ENCODE measurements at regions not wholly inside any gene's neighbourhood (a gene's known extent, or its start where the extent isn't known, plus 50 kb on each side); places are given as distances from the start of the nearest gene placed in this dataset.

DNA sequence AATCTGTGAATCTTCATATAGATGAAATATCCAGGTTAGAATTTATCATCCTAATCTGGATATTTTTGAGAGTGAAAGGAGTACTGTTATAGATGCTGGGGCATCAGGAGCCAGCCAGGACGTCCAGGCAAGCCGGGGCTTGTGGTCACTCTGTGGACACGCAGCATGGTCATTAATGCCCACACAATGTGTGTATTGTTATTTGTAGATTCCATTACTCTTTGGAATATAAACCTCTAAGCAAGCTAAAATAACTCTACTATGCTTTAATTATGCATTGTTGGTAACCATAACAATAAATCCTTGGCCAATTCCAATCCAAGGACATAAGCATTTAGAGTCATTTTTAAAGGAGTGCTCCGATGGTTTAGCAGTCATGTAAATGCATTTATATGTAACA lies 137.9 kb downstream of the TM9SF2 start:
- H3K4me3 ChIP-seq, result no peak overlapping the region
- TF ChIP-seq, protein P1, sequence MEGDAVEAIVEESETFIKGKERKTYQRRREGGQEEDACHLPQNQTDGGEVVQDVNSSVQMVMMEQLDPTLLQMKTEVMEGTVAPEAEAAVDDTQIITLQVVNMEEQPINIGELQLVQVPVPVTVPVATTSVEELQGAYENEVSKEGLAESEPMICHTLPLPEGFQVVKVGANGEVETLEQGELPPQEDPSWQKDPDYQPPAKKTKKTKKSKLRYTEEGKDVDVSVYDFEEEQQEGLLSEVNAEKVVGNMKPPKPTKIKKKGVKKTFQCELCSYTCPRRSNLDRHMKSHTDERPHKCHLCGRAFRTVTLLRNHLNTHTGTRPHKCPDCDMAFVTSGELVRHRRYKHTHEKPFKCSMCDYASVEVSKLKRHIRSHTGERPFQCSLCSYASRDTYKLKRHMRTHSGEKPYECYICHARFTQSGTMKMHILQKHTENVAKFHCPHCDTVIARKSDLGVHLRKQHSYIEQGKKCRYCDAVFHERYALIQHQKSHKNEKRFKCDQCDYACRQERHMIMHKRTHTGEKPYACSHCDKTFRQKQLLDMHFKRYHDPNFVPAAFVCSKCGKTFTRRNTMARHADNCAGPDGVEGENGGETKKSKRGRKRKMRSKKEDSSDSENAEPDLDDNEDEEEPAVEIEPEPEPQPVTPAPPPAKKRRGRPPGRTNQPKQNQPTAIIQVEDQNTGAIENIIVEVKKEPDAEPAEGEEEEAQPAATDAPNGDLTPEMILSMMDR (IDR thresholded peaks at IDR 0.05), result no peak
- H3K27ac ChIP-seq, result no peak overlapping the region
- H3K27me3 ChIP-seq, result no peaks in the 10 kb centered on the region
- H3K9me3 ChIP-seq, result no peaks in the 10 kb centered on the region
- peaks cover 0 to 3% of the 10 kb centered on the region in 2 donors for H3K4me1 ChIP-seq
- intact Hi-C loops (cut with DNase I), result no loop called here
- DNase-seq (ENCODE audit: low spot score in 2 of 2), result no peak
- H3K36me3 ChIP-seq, result no peaks in the 10 kb centered on the region

DNA sequence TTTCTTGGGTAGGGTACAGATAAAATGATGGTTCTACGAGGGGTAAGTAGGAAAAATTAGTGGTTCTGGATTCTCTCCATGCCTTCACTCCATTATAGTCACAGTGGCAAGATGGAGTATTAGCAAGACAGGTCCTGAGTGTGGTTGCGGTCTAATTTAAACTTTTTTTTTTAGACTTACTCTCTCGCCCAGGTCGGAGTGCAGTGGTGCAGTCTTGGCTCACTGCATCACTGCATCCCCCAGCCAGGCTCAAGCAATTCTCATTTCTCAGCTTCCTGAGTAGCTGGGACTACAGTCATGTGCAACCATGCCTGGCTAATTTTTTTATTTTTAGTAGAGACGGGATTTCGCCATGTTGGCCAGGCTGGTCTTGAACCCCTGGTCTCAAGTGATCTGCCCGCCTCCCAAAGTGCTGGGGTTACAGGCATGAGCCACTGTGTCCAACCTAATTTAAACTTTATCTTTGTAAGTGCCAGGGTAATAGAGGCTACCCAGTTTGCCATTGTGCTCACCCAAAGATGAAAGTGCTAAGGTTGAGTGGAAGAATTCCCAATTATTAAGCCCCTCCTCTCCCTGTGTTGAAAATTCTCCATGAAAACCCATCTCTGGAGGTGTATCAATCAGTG lies 135.6 kb downstream of the TM9SF2 start:
- no peaks in the 10 kb centered on the region for H3K36me3 ChIP-seq
- intact Hi-C loops (cut with DNase I), result no loop called here
- DNase-seq (ENCODE audit: low spot score in 2 of 2), result no peak
- no peaks in the 10 kb centered on the region for H3K9me3 ChIP-seq
- no peak overlapping the region for H3K4me3 ChIP-seq
- no peaks in the 10 kb centered on the region for H3K27me3 ChIP-seq
- TF ChIP-seq, protein P1 (IDR thresholded peaks at IDR 0.05), result no peak
- no peaks in the 10 kb centered on the region for H3K4me1 ChIP-seq
- H3K27ac ChIP-seq, result no peak overlapping the region

DNA sequence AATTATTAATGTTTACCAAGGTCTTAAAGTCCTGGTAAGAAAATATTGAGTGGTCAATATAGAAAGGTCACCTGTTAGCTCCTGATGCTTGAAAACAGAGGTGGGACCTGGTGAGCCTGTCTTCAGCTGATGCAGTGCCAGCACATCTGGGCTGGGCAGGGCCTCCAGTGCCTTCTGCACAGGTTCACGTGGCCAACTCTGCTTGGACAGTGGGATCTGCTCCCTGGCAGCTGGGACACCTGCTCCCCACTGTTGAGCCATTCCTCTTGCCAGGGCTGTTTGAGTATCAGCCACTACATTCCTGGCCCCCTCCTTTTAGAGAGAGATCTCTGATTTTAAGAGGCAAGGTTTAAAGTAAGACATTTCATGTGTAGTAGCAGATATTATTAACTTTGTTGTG lies 135.0 kb downstream of the TM9SF2 start:
- H3K27ac ChIP-seq, result no peak overlapping the region
- no peaks in the 10 kb centered on the region for H3K27me3 ChIP-seq
- TF ChIP-seq, protein P1 (IDR thresholded peaks at IDR 0.05), result no peak
- H3K4me3 ChIP-seq, result no peak overlapping the region
- no peaks in the 10 kb centered on the region for H3K36me3 ChIP-seq
- H3K9me3 ChIP-seq, result no peaks in the 10 kb centered on the region
- intact Hi-C loops (cut with DNase I), result no loop called here
- H3K4me1 ChIP-seq, result no peaks in the 10 kb centered on the region
- no peak for DNase-seq (ENCODE audit: low spot score in 2 of 2)

DNA sequence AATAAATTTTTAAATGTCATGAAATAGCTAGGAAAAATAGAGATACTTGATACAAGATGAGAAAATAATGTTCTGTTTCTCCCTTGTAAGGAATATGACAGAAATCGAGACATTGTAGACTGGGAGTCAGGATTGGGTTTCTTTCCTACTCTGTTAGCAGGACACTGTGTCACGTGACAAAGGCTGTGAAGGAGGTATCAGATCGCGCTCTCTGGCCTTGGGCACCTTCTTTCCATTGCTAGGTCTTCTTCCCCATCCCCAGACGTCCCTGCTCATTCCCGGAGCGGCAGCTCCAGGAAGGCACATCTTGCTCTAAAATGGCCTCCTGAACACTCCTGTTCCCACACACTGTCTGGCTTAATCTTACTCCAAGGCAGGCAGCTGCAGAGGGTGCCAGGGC lies 133.4 kb downstream of the TM9SF2 start:
- H3K27ac ChIP-seq, result no peak overlapping the region
- H3K9me3 ChIP-seq, result no peaks in the 10 kb centered on the region
- peaks cover 4 to 12% of the 10 kb centered on the region in 2 donors for H3K4me1 ChIP-seq
- no peak for DNase-seq (ENCODE audit: low spot score in 2 of 2)
- H3K27me3 ChIP-seq, result no peaks in the 10 kb centered on the region
- no peaks in the 10 kb centered on the region for H3K36me3 ChIP-seq
- TF ChIP-seq, protein P1 (IDR thresholded peaks at IDR 0.05), result no peak
- H3K4me3 ChIP-seq, result no peak overlapping the region
- intact Hi-C loops (cut with DNase I), result no loop called here

DNA sequence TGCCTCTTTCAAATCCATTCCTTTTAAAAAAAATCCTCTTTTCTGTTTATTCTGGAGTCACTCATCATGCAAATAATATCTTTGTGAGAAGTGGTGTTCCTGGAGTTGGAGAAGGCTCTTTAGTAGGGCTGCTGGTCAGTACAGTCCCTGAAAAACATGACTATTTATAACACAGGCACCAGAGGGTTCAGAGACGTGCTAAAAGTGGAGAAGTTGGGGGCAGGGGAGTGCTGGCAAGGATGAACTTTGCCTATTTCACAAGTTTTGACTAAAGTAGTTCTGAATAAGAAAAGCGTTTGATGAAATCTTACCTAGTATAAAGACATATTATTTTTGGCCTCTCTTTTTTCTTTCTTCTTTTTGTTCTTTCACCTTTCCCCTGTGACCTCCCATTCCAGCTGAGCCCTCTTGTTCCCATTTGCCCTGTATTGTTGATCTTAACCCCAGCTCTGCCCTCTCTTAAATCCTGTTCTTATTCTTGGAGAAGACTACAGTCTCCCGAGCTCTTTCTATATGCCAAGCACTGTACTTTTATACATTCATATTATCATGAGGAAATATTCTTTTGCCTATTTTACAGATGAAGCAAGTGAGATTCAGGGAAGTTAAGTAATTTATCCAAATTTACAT lies 129.1 kb downstream of the TM9SF2 start:
- H3K4me1 ChIP-seq, result peaks cover 16 to 43% of the 10 kb centered on the region in 2 donors
- DNase-seq (ENCODE audit: low spot score in 2 of 2), result peak in 1 of 2 donors; percentile 76
- intact Hi-C loops (cut with DNase I), result no loop called here

More for the DNA sequence above, 129.1 kb downstream of the TM9SF2 start:
- Histone ChIP-seq H3K36me3 (no peaks in the 10 kb centered on the region), H3K27ac (peak overlapping the region; percentile 80 to 85), H3K9me3 (no peaks in the 10 kb centered on the region), H3K27me3 (no peaks in the 10 kb centered on the region), H3K4me3 (peak overlapping the region in 1 of 2 donors; percentile 32)
- TF ChIP-seq, protein P1 (IDR thresholded peaks at IDR 0.05), result no peak
